Activated CD4-positive, alpha-beta memory T cell treated with anti-CD3 and anti-CD28 coated beads, Interleukin-2, amount 10 ng/mL, durations not matched to agents 7 days and 5 days (primary cell): ENCODE measurements at regions not wholly inside any gene's neighbourhood (a gene's known extent, or its start where the extent isn't known, plus 50 kb on each side); places are given as distances from the start of the nearest gene placed in this dataset.

Source experiments
- CTCF ChIA-PET: fragments of 350-600 bp; sonication (Branson Sonifier 250); formaldehyde crosslinking; loops from one replicate; lab custom pipeline; 2021; ENCODE audit warnings: antibody characterized with exemption, inconsistent platforms; lab: Charles Lee
- POLR2A ChIA-PET: fragments of 350-600 bp; sonication (Branson Sonifier 250); formaldehyde crosslinking; loops from one replicate; lab custom pipeline; 2021; ENCODE audit warnings: antibody characterized with exemption; lab: Charles Lee
- DNase-seq: peaks from one replicate; pipeline ENCODE4 v3.0.0-alpha.2; 2020
- H3K27ac Mint-ChIP-seq: one replicate; pipeline ENCODE4 v1.8.0; 2021; ENCODE audit warnings: mild to moderate bottlenecking, mixed read lengths
- H3K27me3 Mint-ChIP-seq: one replicate; pipeline ENCODE4 v1.8.0; 2021; ENCODE audit warnings: mixed read lengths
- H3K36me3 Mint-ChIP-seq: one replicate; pipeline ENCODE4 v1.8.0; 2021; ENCODE audit warnings: low read depth, mixed read lengths
- H3K4me1 Mint-ChIP-seq: one replicate; pipeline ENCODE4 v1.8.0; 2021; ENCODE audit warnings: mixed read lengths
- H3K4me3 Mint-ChIP-seq: one replicate; pipeline ENCODE4 v1.8.0; 2021; ENCODE audit warnings: mild to moderate bottlenecking, mixed read lengths
- H3K9me3 Mint-ChIP-seq: one replicate; pipeline ENCODE4 v1.8.0; 2021; ENCODE audit warnings: mixed read lengths

GRCh38 chr10:71156436-71156835 is 55.9 kb upstream of the UNC5B start:
- CTCF ChIA-PET, result no interaction called here
- no peaks in the 10 kb centered on the region for H3K9me3 Mint-ChIP-seq
- no peaks in the 10 kb centered on the region for H3K36me3 Mint-ChIP-seq
- no peaks in the 10 kb centered on the region for H3K27me3 Mint-ChIP-seq
- H3K4me1 Mint-ChIP-seq, result peaks cover 2% of the 10 kb centered on the region
- no peak for DNase-seq
- H3K4me3 Mint-ChIP-seq, result no peak overlapping the region
- no peak overlapping the region for H3K27ac Mint-ChIP-seq
- POLR2A ChIA-PET, result no interaction called here

GRCh38 chr10:71157435-71157834 is 54.9 kb upstream of the UNC5B start:
- Mint-ChIP-seq H3K27ac (no peak overlapping the region), H3K4me3 (no peak overlapping the region), H3K36me3 (no peaks in the 10 kb centered on the region), H3K27me3 (no peaks in the 10 kb centered on the region), H3K4me1 (peaks cover 2% of the 10 kb centered on the region), H3K9me3 (no peaks in the 10 kb centered on the region)
- DNase-seq, result no peak
- ChIA-PET CTCF (no interaction called here), POLR2A (no interaction called here)

- H3K36me3 Mint-ChIP-seq, result no peaks in the 10 kb centered on the region
- CTCF ChIA-PET, result no interaction called here
Measured at GRCh38 chr10:71158251-71158650, 54.1 kb upstream of the UNC5B start.

GRCh38 chr10:71158902-71159301 is 53.5 kb upstream of the UNC5B start:
- Mint-ChIP-seq H3K9me3 (no peaks in the 10 kb centered on the region), H3K27me3 (peaks cover under 1% of the 10 kb centered on the region), H3K27ac (no peak overlapping the region), H3K4me1 (peaks cover 2% of the 10 kb centered on the region), H3K36me3 (no peaks in the 10 kb centered on the region), H3K4me3 (no peak overlapping the region)
- ChIA-PET CTCF (no interaction called here), POLR2A (no interaction called here)
- DNase-seq, result no peak

More at GRCh38 chr10:71158251-71158650, 54.1 kb upstream of the UNC5B start:
- Mint-ChIP-seq H3K27me3 (no peaks in the 10 kb centered on the region), H3K9me3 (no peaks in the 10 kb centered on the region), H3K4me1 (peaks cover 2% of the 10 kb centered on the region), H3K4me3 (no peak overlapping the region), H3K27ac (no peak overlapping the region)
- POLR2A ChIA-PET, result no interaction called here
- no peak for DNase-seq

GRCh38 chr10:71159892-71160291 is 52.5 kb upstream of the UNC5B start:
- Mint-ChIP-seq H3K27me3 (peaks cover 11% of the 10 kb centered on the region), H3K4me1 (peaks cover 2% of the 10 kb centered on the region), H3K9me3 (no peaks in the 10 kb centered on the region), H3K27ac (no peak overlapping the region), H3K4me3 (no peak overlapping the region), H3K36me3 (no peaks in the 10 kb centered on the region)
- ChIA-PET POLR2A (no interaction called here), CTCF (no interaction called here)
- no peak for DNase-seq

GRCh38 chr10:71161425-71161824 is 50.9 kb upstream of the UNC5B start:
- H3K9me3 Mint-ChIP-seq, result no peaks in the 10 kb centered on the region
- no peak for DNase-seq
- no peak overlapping the region for H3K27ac Mint-ChIP-seq
- ChIA-PET POLR2A (no interaction called here), CTCF (no interaction called here)
- H3K27me3 Mint-ChIP-seq, result peaks cover 19% of the 10 kb centered on the region
- H3K4me3 Mint-ChIP-seq, result no peak overlapping the region
- H3K4me1 Mint-ChIP-seq, result peaks cover 2% of the 10 kb centered on the region
- no peaks in the 10 kb centered on the region for H3K36me3 Mint-ChIP-seq
